Kidney epithelial cell (primary cell): ENCODE measurements at regions not wholly inside any gene's neighbourhood (a gene's known extent, or its start where the extent isn't known, plus 50 kb on each side); places are given as distances from the start of the nearest gene placed in this dataset.

Source experiments
- DNase-seq: peaks from one replicate; pipeline ENCODE4 v3.0.0-alpha.2; 2010; ENCODE audit warnings: low read depth
- H3K27me3 ChIP-seq: 2 replicates; pipeline ENCODE4 v1.6.0; 2011; ENCODE audit warnings: low read length; ENCODE audit not compliant: control insufficient read depth, insufficient read depth
- H3K36me3 ChIP-seq: 2 replicates; pipeline ENCODE4 v1.5.1; 2011; ENCODE audit warnings: low read length; ENCODE audit not compliant: control insufficient read depth, insufficient read depth
- H3K4me3 ChIP-seq: 2 replicates; pipeline ENCODE4 v1.5.1; 2011; ENCODE audit warnings: low read depth, mild to moderate bottlenecking, control low read depth, low read length
- TF ChIP-seq, protein P1 (sequence below): IDR thresholded peaks from 2 replicates; pipeline ENCODE4 v1.5.1; 2011; ENCODE audit warnings: mild to moderate bottlenecking, moderate library complexity, low read length, control low read depth, inconsistent platforms; ENCODE audit not compliant: insufficient read depth, poor library complexity, severe bottlenecking

GRCh38 chr2:20111311-20112131 lies 60.1 kb upstream of the LAPTM4A start:
- TF ChIP-seq, protein P1, sequence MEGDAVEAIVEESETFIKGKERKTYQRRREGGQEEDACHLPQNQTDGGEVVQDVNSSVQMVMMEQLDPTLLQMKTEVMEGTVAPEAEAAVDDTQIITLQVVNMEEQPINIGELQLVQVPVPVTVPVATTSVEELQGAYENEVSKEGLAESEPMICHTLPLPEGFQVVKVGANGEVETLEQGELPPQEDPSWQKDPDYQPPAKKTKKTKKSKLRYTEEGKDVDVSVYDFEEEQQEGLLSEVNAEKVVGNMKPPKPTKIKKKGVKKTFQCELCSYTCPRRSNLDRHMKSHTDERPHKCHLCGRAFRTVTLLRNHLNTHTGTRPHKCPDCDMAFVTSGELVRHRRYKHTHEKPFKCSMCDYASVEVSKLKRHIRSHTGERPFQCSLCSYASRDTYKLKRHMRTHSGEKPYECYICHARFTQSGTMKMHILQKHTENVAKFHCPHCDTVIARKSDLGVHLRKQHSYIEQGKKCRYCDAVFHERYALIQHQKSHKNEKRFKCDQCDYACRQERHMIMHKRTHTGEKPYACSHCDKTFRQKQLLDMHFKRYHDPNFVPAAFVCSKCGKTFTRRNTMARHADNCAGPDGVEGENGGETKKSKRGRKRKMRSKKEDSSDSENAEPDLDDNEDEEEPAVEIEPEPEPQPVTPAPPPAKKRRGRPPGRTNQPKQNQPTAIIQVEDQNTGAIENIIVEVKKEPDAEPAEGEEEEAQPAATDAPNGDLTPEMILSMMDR: no peak
- H3K36me3 ChIP-seq: no peaks in the 10 kb centered on the region
- no peak overlapping the region for H3K4me3 ChIP-seq
- DNase-seq: no peak
- H3K27me3 ChIP-seq: no peaks in the 10 kb centered on the region

DNA sequence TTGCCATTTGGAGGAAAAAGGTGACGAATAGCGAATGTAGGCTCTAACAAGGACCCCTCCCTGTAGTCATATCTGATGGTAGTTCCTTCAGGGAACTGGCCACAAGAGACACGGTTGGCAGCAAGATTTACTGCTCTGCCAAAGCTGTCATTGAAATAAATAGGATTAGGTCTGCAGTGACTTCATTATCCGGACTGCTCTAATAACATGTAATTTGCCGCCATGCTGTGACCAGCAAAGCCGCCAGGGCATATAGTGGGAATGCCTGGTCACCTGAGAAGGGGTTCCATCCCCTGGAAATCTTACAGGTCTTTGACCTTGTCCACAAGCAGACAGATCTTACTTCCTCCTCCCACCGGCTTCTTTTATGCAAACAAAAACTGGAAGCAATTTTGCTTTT lies 59.4 kb upstream of the LAPTM4A start:
- TF ChIP-seq, protein P1: no peak
- no peaks in the 10 kb centered on the region for H3K36me3 ChIP-seq
- H3K4me3 ChIP-seq: no peak overlapping the region
- DNase-seq: no peak
- H3K27me3 ChIP-seq: no peaks in the 10 kb centered on the region

- TF ChIP-seq, protein P1: no peak
Observed at GRCh38 chr2:20110383-20110782, 59.0 kb upstream of the LAPTM4A start.

GRCh38 chr2:20108655-20109396 lies 57.4 kb upstream of the LAPTM4A start:
- Histone ChIP-seq H3K27me3 (no peaks in the 10 kb centered on the region), H3K36me3 (no peaks in the 10 kb centered on the region), H3K4me3 (no peak overlapping the region)
- TF ChIP-seq, protein P1: no peak
- no peak for DNase-seq

More at GRCh38 chr2:20110383-20110782, 59.0 kb upstream of the LAPTM4A start:
- no peaks in the 10 kb centered on the region for H3K27me3 ChIP-seq
- H3K4me3 ChIP-seq: no peak overlapping the region
- DNase-seq: no peak
- H3K36me3 ChIP-seq: no peaks in the 10 kb centered on the region

DNA sequence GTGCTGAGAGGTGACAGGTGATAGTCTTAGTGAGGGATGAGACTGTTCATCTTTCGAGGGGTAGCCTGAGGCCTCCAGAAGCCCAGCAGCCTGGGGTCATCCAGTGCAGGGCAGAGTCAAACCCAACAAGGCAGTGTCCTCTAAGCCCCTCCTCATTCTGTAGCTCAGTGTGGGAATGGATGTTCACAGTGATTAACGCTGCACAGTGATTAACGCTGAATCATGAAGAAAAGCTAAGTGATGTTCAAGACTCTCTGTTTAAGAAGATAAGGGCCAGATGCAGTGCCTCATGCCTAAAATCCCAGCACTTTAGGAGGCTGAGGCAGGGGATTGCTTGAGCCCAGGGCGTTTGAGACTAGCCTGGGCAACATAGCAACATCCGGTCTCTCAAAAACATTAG lies 56.3 kb upstream of the LAPTM4A start:
- H3K36me3 ChIP-seq: no peaks in the 10 kb centered on the region
- no peak for DNase-seq
- TF ChIP-seq, protein P1: no peak
- no peak overlapping the region for H3K4me3 ChIP-seq
- no peaks in the 10 kb centered on the region for H3K27me3 ChIP-seq
